HEK293 (cell line): ENCODE measurements at regions not wholly inside any gene's neighbourhood (a gene's known extent, or its start where the extent isn't known, plus 50 kb on each side); places are given as distances from the start of the nearest gene placed in this dataset.
"Not testable (repeated sequence)": the region's sequence is repeated elsewhere in the genome, so short reads cannot be mapped to it uniquely, and the experiment has no call there.

Source experiments
- ZBTB48 ChIP-seq: fragments of 450-650 bp; formaldehyde crosslinking; IDR thresholded peaks from 2 replicates; pipeline ENCODE4 v1.5.1; 2016; ENCODE audit warnings: missing biosample characterization, missing genetic modification characterization
- TF ChIP-seq, protein P1 (sequence below): fragments of 450-650 bp; formaldehyde crosslinking; optimal IDR thresholded peaks from 2 replicates; pipeline ENCODE3; 2016; ENCODE audit warnings: missing biosample characterization, mild to moderate bottlenecking, missing genetic modification characterization

GRCh38 chr3:117056946-117057345 lies 347.4 kb downstream of the TUSC7 start:
- TF ChIP-seq, protein P1, sequence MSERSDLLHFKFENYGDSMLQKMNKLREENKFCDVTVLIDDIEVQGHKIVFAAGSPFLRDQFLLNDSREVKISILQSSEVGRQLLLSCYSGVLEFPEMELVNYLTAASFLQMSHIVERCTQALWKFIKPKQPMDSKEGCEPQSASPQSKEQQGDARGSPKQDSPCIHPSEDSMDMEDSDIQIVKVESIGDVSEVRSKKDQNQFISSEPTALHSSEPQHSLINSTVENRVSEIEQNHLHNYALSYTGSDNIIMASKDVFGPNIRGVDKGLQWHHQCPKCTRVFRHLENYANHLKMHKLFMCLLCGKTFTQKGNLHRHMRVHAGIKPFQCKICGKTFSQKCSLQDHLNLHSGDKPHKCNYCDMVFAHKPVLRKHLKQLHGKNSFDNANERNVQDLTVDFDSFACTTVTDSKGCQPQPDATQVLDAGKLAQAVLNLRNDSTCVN, result not testable (repeated sequence)
- TF ChIP-seq ZBTB48 (tag by site-specific recombination), result not testable (repeated sequence)
